ENCODE measurements at regions not wholly inside any gene's neighbourhood (a gene's known extent, or its start where the extent isn't known, plus 50 kb on each side); places are given as distances from the start of the nearest gene placed in this dataset.

DNA sequence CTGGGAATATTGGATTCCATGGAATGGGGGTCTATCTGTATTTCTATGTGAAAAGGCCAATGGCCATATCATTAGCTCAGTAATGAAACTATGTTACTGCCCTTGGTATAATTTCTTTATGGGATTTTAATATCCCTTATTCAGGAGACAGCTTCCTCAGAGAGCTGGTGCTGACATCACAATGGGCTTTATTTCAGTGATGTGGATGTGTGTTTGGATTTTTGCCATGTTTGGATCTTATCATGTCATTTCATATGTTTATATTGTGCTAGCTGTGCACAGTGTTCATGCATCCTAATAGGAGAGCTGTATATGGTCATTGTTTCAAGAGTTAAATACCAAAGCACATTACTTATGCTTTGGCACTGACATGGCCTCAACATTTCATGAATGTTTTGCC, 806.1 kb upstream of the MAP3K7 start:
- Histone ChIP-seq H2BK20ac (ENCODE audit: low read depth, low read length, poor library complexity, severe bottlenecking) (no peak overlapping the region), H3K79me1 (ENCODE audit: insufficient read depth, low read depth, low read length, poor library complexity, severe bottlenecking) (no peaks in the 10 kb centered on the region), H3K23ac (ENCODE audit: insufficient read length, low read depth, low read length) (no peak overlapping the region), H3K4ac (ENCODE audit: low read depth, low read length) (no peak overlapping the region), H3K9me3 (ENCODE audit: control insufficient read depth, low read depth, low read length) (no peaks in the 10 kb centered on the region), H3K18ac (ENCODE audit: insufficient read length, low read depth, low read length) (no peak overlapping the region), H4K8ac (replicated peaks; ENCODE audit: insufficient read length, low read depth, low read length) (no peak overlapping the region), H3K14ac (ENCODE audit: insufficient read depth, low read length) (no peak overlapping the region), H2BK12ac (ENCODE audit: insufficient read length, low read depth, low read length) (no peak overlapping the region), H2BK5ac (ENCODE audit: insufficient read length, low read length) (no peak overlapping the region), H4K20me1 (ENCODE audit: control insufficient read depth, insufficient read depth, insufficient read length) (no peaks in the 10 kb centered on the region), H2AK5ac (ENCODE audit: insufficient read length, low read length) (no peak overlapping the region), H3K23me2 (ENCODE audit: insufficient read length, low read depth, low read length, poor library complexity, severe bottlenecking) (no peaks in the 10 kb centered on the region), H2AFZ (ENCODE audit: low read length) (no peak overlapping the region), H2BK120ac (ENCODE audit: low read depth, low read length, poor library complexity, severe bottlenecking) (no peak overlapping the region), H3K56ac (ENCODE audit: insufficient read length, low read depth, low read length) (no peak overlapping the region), H3K27me3 (ENCODE audit: insufficient read depth, low read length) (no peaks in the 10 kb centered on the region), H4K5ac (ENCODE audit: insufficient read length, low read depth, low read length) (no peak overlapping the region), H3K27ac (ENCODE audit: insufficient read length, low read depth, low read length) (no peak overlapping the region), H3K4me1 (ENCODE audit: insufficient read depth, low read length) (no peaks in the 10 kb centered on the region), H3K4me2 (ENCODE audit: insufficient read depth, insufficient read length, low read length) (no peak overlapping the region), H3K79me2 (ENCODE audit: insufficient read depth, low read length) (no peaks in the 10 kb centered on the region), H3T11ph (ENCODE audit: low read length) (no peak overlapping the region), H2BK15ac (ENCODE audit: low read depth, low read length) (no peak overlapping the region), H4K91ac (ENCODE audit: insufficient read length, low read depth, low read length) (no peak overlapping the region), H3K9ac (ENCODE audit: extremely low read depth, insufficient read length, low read length) (no peak overlapping the region)
- no peaks in the 10 kb centered on the region for H3K4me1 Mint-ChIP-seq
- peaks cover 0 to 4% of the 10 kb centered on the region in 2 experiments; a peak in 1 of 5 replicates for H3K9me3 Mint-ChIP-seq
- H3K4me3 Mint-ChIP-seq = no peak overlapping the region
- no peak for DNase-seq
- no peaks in the 10 kb centered on the region for H3K36me3 Mint-ChIP-seq (ENCODE audit: insufficient read depth in 1 of 3, low read depth in 3 of 3)
- H3K27ac Mint-ChIP-seq = no peak overlapping the region
- no peaks in the 10 kb centered on the region for H3K27me3 Mint-ChIP-seq (ENCODE audit: low read depth)
- TF ChIP-seq, protein P1, sequence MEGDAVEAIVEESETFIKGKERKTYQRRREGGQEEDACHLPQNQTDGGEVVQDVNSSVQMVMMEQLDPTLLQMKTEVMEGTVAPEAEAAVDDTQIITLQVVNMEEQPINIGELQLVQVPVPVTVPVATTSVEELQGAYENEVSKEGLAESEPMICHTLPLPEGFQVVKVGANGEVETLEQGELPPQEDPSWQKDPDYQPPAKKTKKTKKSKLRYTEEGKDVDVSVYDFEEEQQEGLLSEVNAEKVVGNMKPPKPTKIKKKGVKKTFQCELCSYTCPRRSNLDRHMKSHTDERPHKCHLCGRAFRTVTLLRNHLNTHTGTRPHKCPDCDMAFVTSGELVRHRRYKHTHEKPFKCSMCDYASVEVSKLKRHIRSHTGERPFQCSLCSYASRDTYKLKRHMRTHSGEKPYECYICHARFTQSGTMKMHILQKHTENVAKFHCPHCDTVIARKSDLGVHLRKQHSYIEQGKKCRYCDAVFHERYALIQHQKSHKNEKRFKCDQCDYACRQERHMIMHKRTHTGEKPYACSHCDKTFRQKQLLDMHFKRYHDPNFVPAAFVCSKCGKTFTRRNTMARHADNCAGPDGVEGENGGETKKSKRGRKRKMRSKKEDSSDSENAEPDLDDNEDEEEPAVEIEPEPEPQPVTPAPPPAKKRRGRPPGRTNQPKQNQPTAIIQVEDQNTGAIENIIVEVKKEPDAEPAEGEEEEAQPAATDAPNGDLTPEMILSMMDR (conservative IDR thresholded peaks at IDR 0.05) = no peak

Data from H9 (cell line).